CD8-positive, alpha-beta memory T cell (primary cell): ENCODE measurements at regions not wholly inside any gene's neighbourhood (a gene's known extent, or its start where the extent isn't known, plus 50 kb on each side); places are given as distances from the start of the nearest gene placed in this dataset.
"Not testable (repeated sequence)": the region's sequence is repeated elsewhere in the genome, so short reads cannot be mapped to it uniquely, and the experiment has no call there.

Source experiments
- CTCF ChIA-PET: fragments of 350-600 bp; sonication (Branson Sonifier 250); formaldehyde crosslinking; loops from one replicate; lab custom pipeline; 2021; ENCODE audit warnings: antibody characterized with exemption; lab: Charles Lee
- POLR2A ChIA-PET: fragments of 350-600 bp; sonication (Branson Sonifier 250); formaldehyde crosslinking; loops from one replicate; lab custom pipeline; 2021; ENCODE audit warnings: antibody characterized with exemption; lab: Charles Lee
- DNase-seq, 5 donors: peaks; one replicate each; pipeline versions ENCODE4 v3.0.0 to v3.0.0-alpha.2; 2020 to 2022; ENCODE audit warnings: mixed read lengths in 1 of 5
- H3K27ac ChIP-seq: one replicate; pipeline ENCODE4 v1.7.0; 2013; ENCODE audit warnings: low read depth, mild to moderate bottlenecking, low read length, moderate library complexity
- H3K27me3 ChIP-seq: 2 replicates; pipeline ENCODE4 v1.7.0; 2013; ENCODE audit warnings: low read length, mild to moderate bottlenecking; ENCODE audit not compliant: insufficient read depth, poor library complexity, severe bottlenecking
- H3K36me3 ChIP-seq: 2 replicates; pipeline ENCODE4 v1.7.0; 2013; ENCODE audit warnings: mild to moderate bottlenecking, low read length, moderate library complexity; ENCODE audit not compliant: insufficient read depth
- H3K4me1 ChIP-seq: 2 replicates; pipeline ENCODE4 v1.7.0; 2013; ENCODE audit warnings: mild to moderate bottlenecking, low read length, moderate library complexity; ENCODE audit not compliant: insufficient read depth
- H3K4me3 ChIP-seq: 2 replicates; pipeline ENCODE4 v1.7.0; 2013; ENCODE audit warnings: mild to moderate bottlenecking, low read length
- H3K9me3 ChIP-seq: 2 replicates; pipeline ENCODE4 v1.7.0; 2013; ENCODE audit warnings: mild to moderate bottlenecking, low read length
- H3K27ac Mint-ChIP-seq, 8 donors: one replicate each; pipeline ENCODE4 v1.8.0; 2020 to 2021; ENCODE audit warnings: mixed read lengths in 8 of 8, mild to moderate bottlenecking in 6 of 8, inconsistent platforms in 3 of 8, moderate library complexity in 3 of 8
- H3K27me3 Mint-ChIP-seq, 2 donors: one replicate each; pipeline ENCODE4 v1.8.0; 2020 to 2021; ENCODE audit warnings: mixed read lengths in 2 of 2, mild to moderate bottlenecking in 1 of 2, moderate library complexity in 1 of 2
- H3K36me3 Mint-ChIP-seq, 3 donors: one replicate each; pipeline ENCODE4 v1.8.0; 2020 to 2021; ENCODE audit warnings: mixed read lengths in 3 of 3, inconsistent platforms in 1 of 3, mild to moderate bottlenecking in 1 of 3
- H3K4me1 Mint-ChIP-seq, 3 donors: one replicate each; pipeline ENCODE4 v1.8.0; 2020 to 2021; ENCODE audit warnings: mixed read lengths in 3 of 3, inconsistent platforms in 1 of 3, mild to moderate bottlenecking in 1 of 3
- H3K4me3 Mint-ChIP-seq, 7 donors: one replicate each; pipeline ENCODE4 v1.8.0; 2020 to 2021; ENCODE audit warnings: mixed read lengths in 7 of 7, mild to moderate bottlenecking in 6 of 7, moderate library complexity in 4 of 7, inconsistent platforms in 2 of 7
- H3K9me3 Mint-ChIP-seq, 5 donors: one replicate each; pipeline ENCODE4 v1.8.0; 2020 to 2022; ENCODE audit warnings: mixed read lengths in 5 of 5, mild to moderate bottlenecking in 3 of 5, moderate library complexity in 2 of 5, inconsistent platforms in 1 of 5

DNA sequence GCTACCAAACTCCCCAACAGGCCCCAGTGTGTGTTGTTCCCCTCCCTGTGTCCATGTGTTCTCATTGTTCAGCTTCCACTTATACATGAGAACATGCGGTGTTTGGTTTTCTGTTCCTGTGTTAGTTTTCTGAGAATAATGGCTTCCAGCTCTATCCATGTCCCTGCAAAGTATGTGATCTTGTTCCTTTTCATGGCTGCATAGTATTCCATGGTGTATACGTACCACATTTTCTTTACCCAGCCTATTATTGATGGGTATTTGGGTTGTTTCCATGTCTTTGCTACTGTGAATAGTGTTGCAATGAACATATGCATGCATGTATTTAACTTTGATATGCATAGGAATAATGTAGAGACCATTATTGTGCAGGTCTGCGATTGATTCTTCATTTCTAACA, 847.4 kb upstream of the ZEB2 start:
- H3K4me1 Mint-ChIP-seq, H3K36me3 ChIP-seq, DNase-seq, H3K27ac ChIP-seq, H3K4me3 Mint-ChIP-seq, POLR2A ChIA-PET, H3K27me3 Mint-ChIP-seq, H3K9me3 Mint-ChIP-seq, H3K9me3 ChIP-seq, H3K4me1 ChIP-seq, H3K27ac Mint-ChIP-seq, H3K27me3 ChIP-seq, H3K4me3 ChIP-seq, H3K36me3 Mint-ChIP-seq, CTCF ChIA-PET: not testable (repeated sequence)

DNA sequence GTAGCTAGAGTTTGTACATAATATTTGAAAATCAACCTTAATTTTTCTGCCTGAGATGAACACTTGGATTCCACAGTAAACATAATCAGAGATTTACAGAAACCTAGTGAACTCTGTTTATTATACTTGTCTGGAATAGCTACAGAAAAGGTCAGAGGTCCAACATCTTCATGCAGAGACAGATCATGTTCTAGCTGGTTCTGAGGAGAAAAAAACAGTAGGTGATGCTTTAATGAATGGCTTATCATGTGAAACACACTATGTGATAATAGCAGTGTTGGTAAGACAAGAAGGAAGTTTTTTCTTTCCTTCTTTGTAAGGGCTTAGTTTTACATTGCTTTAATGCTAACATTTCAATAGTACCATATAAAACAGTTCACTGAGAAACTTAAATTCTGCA, 846.4 kb upstream of the ZEB2 start:
- Histone ChIP-seq H3K9me3 (no peaks in the 10 kb centered on the region), H3K4me3 (no peak overlapping the region), H3K4me1 (no peaks in the 10 kb centered on the region), H3K27me3 (no peaks in the 10 kb centered on the region), H3K36me3 (no peaks in the 10 kb centered on the region), H3K27ac (no peak overlapping the region)
- ChIA-PET CTCF (no interaction called here), POLR2A (no interaction called here)
- Mint-ChIP-seq H3K36me3 (no peaks in the 10 kb centered on the region), H3K27ac (no peak overlapping the region), H3K4me1 (no peaks in the 10 kb centered on the region), H3K27me3 (peaks cover 0 to 4% of the 10 kb centered on the region in 2 donors), H3K4me3 (no peak overlapping the region), H3K9me3 (peaks cover 0 to 7% (median 0%) of the 10 kb centered on the region in 5 donors)
- DNase-seq, result no peak

- H3K9me3 Mint-ChIP-seq, result no peaks in the 10 kb centered on the region
- ChIA-PET POLR2A (no interaction called here), CTCF (no interaction called here)
- H3K36me3 Mint-ChIP-seq, result no peaks in the 10 kb centered on the region
- no peak overlapping the region for H3K4me3 Mint-ChIP-seq
- no peaks in the 10 kb centered on the region for H3K36me3 ChIP-seq
- no peak overlapping the region for H3K27ac ChIP-seq
- no peaks in the 10 kb centered on the region for H3K4me1 ChIP-seq
- DNase-seq, result no peak
- H3K9me3 ChIP-seq, result no peaks in the 10 kb centered on the region
- no peaks in the 10 kb centered on the region for H3K4me1 Mint-ChIP-seq
- H3K27me3 ChIP-seq, result no peaks in the 10 kb centered on the region
- H3K27me3 Mint-ChIP-seq, result peaks cover 0 to 1% of the 10 kb centered on the region in 2 donors
- no peak overlapping the region for H3K4me3 ChIP-seq
- H3K27ac Mint-ChIP-seq, result no peak overlapping the region
These were observed 840.3 kb upstream of the ZEB2 start for GRCh38 chr2:145360129-145360790.

GRCh38 chr2:145359561-145359960, 839.6 kb upstream of the ZEB2 start:
- no peak overlapping the region for H3K4me3 Mint-ChIP-seq
- ChIA-PET POLR2A (no interaction called here), CTCF (no interaction called here)
- H3K9me3 ChIP-seq, result no peaks in the 10 kb centered on the region
- H3K27me3 ChIP-seq, result no peaks in the 10 kb centered on the region
- no peaks in the 10 kb centered on the region for H3K9me3 Mint-ChIP-seq
- no peak for DNase-seq
- H3K4me1 ChIP-seq, result no peaks in the 10 kb centered on the region
- no peak overlapping the region for H3K4me3 ChIP-seq
- H3K36me3 ChIP-seq, result no peaks in the 10 kb centered on the region
- H3K27ac ChIP-seq, result no peak overlapping the region
- H3K4me1 Mint-ChIP-seq, result no peaks in the 10 kb centered on the region
- no peak overlapping the region for H3K27ac Mint-ChIP-seq
- no peaks in the 10 kb centered on the region for H3K36me3 Mint-ChIP-seq
- H3K27me3 Mint-ChIP-seq, result peaks cover 0 to 1% of the 10 kb centered on the region in 2 donors

- Histone ChIP-seq H3K36me3 (no peaks in the 10 kb centered on the region), H3K4me1 (no peaks in the 10 kb centered on the region), H3K27ac (no peak overlapping the region), H3K9me3 (no peaks in the 10 kb centered on the region), H3K4me3 (no peak overlapping the region), H3K27me3 (no peaks in the 10 kb centered on the region)
- Mint-ChIP-seq H3K27ac (no peak overlapping the region), H3K9me3 (no peaks in the 10 kb centered on the region), H3K4me3 (no peak overlapping the region), H3K27me3 (peaks cover 0 to 1% of the 10 kb centered on the region in 2 donors), H3K36me3 (no peaks in the 10 kb centered on the region), H3K4me1 (no peaks in the 10 kb centered on the region)
- POLR2A ChIA-PET, result no interaction called here
- CTCF ChIA-PET, result no interaction called here
- no peak for DNase-seq
These were observed 836.1 kb upstream of the ZEB2 start for GRCh38 chr2:145356056-145356455.

GRCh38 chr2:145352484-145352883, 832.6 kb upstream of the ZEB2 start:
- Histone ChIP-seq H3K4me3 (no peak overlapping the region), H3K4me1 (no peaks in the 10 kb centered on the region), H3K9me3 (no peaks in the 10 kb centered on the region), H3K36me3 (no peaks in the 10 kb centered on the region), H3K27ac (no peak overlapping the region), H3K27me3 (no peaks in the 10 kb centered on the region)
- H3K36me3 Mint-ChIP-seq, result no peaks in the 10 kb centered on the region
- no peak overlapping the region for H3K27ac Mint-ChIP-seq
- H3K9me3 Mint-ChIP-seq, result no peaks in the 10 kb centered on the region
- ChIA-PET CTCF (no interaction called here), POLR2A (no interaction called here)
- H3K4me1 Mint-ChIP-seq, result no peaks in the 10 kb centered on the region
- no peak overlapping the region for H3K4me3 Mint-ChIP-seq
- H3K27me3 Mint-ChIP-seq, result peaks cover 0 to 4% of the 10 kb centered on the region in 2 donors
- DNase-seq, result no peak

GRCh38 chr2:145351864-145352425, 832.0 kb upstream of the ZEB2 start:
- H3K9me3 ChIP-seq, result no peaks in the 10 kb centered on the region
- peaks cover 0 to 4% of the 10 kb centered on the region in 2 donors for H3K27me3 Mint-ChIP-seq
- POLR2A ChIA-PET, result no interaction called here
- no peaks in the 10 kb centered on the region for H3K36me3 ChIP-seq
- H3K9me3 Mint-ChIP-seq, result no peaks in the 10 kb centered on the region
- H3K27ac ChIP-seq, result no peak overlapping the region
- H3K4me3 Mint-ChIP-seq, result no peak overlapping the region
- DNase-seq, result no peak
- no peaks in the 10 kb centered on the region for H3K27me3 ChIP-seq
- no peaks in the 10 kb centered on the region for H3K36me3 Mint-ChIP-seq
- no peaks in the 10 kb centered on the region for H3K4me1 Mint-ChIP-seq
- H3K27ac Mint-ChIP-seq, result no peak overlapping the region
- H3K4me1 ChIP-seq, result no peaks in the 10 kb centered on the region
- CTCF ChIA-PET, result no interaction called here
- H3K4me3 ChIP-seq, result no peak overlapping the region

DNA sequence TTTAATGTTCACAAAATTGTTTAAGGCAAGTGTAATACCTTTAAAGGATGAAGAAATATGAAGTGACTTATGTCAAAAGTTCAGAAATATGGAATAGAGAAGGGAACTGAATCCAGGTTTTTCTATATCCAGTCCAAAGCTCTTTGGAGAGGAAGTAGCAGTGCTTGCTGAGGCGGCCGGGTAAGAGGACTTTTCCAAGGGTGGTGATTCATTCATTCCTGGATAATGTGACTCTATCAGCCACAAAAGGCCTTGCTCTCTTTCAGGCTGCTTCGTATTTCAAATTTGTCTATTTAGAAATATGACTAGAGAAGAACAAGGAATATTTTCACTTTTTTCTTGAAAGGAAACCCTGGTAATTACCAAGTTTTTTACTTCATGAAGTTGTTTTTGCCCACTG, 830.1 kb upstream of the ZEB2 start:
- Histone ChIP-seq H3K4me1 (no peaks in the 10 kb centered on the region), H3K27ac (no peak overlapping the region), H3K4me3 (no peak overlapping the region), H3K27me3 (no peaks in the 10 kb centered on the region), H3K9me3 (no peaks in the 10 kb centered on the region), H3K36me3 (no peaks in the 10 kb centered on the region)
- H3K27me3 Mint-ChIP-seq, result peaks cover 0 to 3% of the 10 kb centered on the region in 2 donors
- H3K4me3 Mint-ChIP-seq, result no peak overlapping the region
- POLR2A ChIA-PET, result no interaction called here
- CTCF ChIA-PET, result no interaction called here
- H3K27ac Mint-ChIP-seq, result no peak overlapping the region
- H3K9me3 Mint-ChIP-seq, result no peaks in the 10 kb centered on the region
- H3K36me3 Mint-ChIP-seq, result no peaks in the 10 kb centered on the region
- no peak for DNase-seq
- no peaks in the 10 kb centered on the region for H3K4me1 Mint-ChIP-seq
